HFFc6 (cell line): ENCODE measurements at regions not wholly inside any gene's neighbourhood (a gene's known extent, or its start where the extent isn't known, plus 50 kb on each side); places are given as distances from the start of the nearest gene placed in this dataset.

ENCODE experiments used
- DNase-seq: peaks from one replicate; pipeline ENCODE4 v3.0.0-alpha.2; 2018
- H3K27ac Mint-ChIP-seq: 2 replicates; pipeline ENCODE4 v1.8.0; 2020; ENCODE audit warnings: mild to moderate bottlenecking, mixed read lengths
- H3K27me3 Mint-ChIP-seq: 2 replicates; pipeline ENCODE4 v1.8.0; 2021; ENCODE audit warnings: mild to moderate bottlenecking, moderate library complexity, mixed read lengths; ENCODE audit not compliant: insufficient read depth
- H3K36me3 Mint-ChIP-seq: 2 replicates; pipeline ENCODE4 v1.8.0; 2021; ENCODE audit warnings: low read depth, mixed read lengths
- H3K4me1 Mint-ChIP-seq: 2 replicates; pipeline ENCODE4 v1.8.0; 2020; ENCODE audit warnings: low read depth, mixed read lengths
- H3K4me3 Mint-ChIP-seq: 2 replicates; pipeline ENCODE4 v1.8.0; 2020; ENCODE audit warnings: mild to moderate bottlenecking, moderate library complexity, mixed read lengths
- H3K9me3 Mint-ChIP-seq: 2 replicates; pipeline ENCODE4 v1.8.0; 2020; ENCODE audit warnings: mild to moderate bottlenecking, mixed read lengths
- TF ChIP-seq, protein P1 (sequence below): fragments of 200-600 bp; sonication (generic); IDR thresholded peaks from 2 replicates; pipeline ENCODE4 v1.5.0; 2021; ENCODE audit warnings: antibody characterized with exemption, mild to moderate bottlenecking

DNA sequence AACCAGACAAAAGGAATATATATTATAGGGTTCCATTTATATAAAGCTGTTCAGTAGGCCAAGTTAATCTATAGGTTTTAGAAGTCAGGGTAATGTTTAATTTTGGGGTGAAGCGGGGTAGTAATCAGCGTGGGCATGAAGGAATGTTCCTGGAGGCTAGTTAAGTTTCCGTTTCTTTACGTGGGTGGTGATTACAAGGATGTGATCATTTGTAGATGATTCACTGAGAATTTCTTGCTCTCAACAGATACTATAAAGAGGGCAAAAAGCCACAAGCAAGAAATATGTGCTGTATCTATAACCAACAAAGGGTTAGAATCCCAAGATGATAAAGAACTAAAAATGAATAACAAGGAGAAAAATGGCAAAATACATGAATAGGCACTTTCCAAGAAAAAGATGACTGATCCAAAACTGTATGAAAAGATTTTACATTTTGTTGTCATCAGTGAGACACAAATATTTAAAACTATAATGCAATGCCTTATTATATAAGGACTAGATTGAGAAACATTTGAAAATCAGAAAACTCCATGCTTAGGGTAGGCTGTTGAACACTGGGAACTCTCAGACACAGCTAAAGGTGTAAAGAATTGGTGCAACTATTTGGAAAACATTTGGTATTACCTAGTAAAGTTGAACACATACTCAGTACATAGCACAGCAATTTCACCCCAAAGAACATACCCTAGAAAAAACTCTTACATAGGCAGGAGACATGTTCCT is 224.3 kb upstream of the S1PR3 start:
- DNase-seq: peak; percentile 55
- Mint-ChIP-seq H3K27me3 (peaks cover 1% of the 10 kb centered on the region; the same call in 1 of the 2 replicates), H3K4me3 (peak overlapping the region; percentile 75), H3K27ac (peak overlapping the region; percentile 83), H3K4me1 (peaks cover 74% of the 10 kb centered on the region), H3K9me3 (no peaks in the 10 kb centered on the region), H3K36me3 (no peaks in the 10 kb centered on the region)
- TF ChIP-seq, protein P1, sequence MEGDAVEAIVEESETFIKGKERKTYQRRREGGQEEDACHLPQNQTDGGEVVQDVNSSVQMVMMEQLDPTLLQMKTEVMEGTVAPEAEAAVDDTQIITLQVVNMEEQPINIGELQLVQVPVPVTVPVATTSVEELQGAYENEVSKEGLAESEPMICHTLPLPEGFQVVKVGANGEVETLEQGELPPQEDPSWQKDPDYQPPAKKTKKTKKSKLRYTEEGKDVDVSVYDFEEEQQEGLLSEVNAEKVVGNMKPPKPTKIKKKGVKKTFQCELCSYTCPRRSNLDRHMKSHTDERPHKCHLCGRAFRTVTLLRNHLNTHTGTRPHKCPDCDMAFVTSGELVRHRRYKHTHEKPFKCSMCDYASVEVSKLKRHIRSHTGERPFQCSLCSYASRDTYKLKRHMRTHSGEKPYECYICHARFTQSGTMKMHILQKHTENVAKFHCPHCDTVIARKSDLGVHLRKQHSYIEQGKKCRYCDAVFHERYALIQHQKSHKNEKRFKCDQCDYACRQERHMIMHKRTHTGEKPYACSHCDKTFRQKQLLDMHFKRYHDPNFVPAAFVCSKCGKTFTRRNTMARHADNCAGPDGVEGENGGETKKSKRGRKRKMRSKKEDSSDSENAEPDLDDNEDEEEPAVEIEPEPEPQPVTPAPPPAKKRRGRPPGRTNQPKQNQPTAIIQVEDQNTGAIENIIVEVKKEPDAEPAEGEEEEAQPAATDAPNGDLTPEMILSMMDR: no peak

DNA sequence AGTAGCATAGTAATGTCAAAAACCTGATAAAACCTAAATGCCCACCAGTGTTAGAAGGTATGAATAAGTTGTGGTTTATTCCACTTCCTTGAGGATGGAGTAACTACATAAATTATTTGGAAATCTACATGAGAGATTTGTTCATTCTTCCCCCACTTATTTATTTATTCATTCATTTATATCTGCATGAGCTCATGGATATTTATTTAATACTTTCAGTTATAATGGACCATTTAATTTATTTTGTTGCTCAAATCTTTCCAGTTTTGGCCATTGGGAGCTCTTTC is 223.8 kb upstream of the S1PR3 start:
- H3K4me1 Mint-ChIP-seq: peaks cover 79% of the 10 kb centered on the region
- H3K36me3 Mint-ChIP-seq: no peaks in the 10 kb centered on the region
- H3K27ac Mint-ChIP-seq: peak overlapping the region; percentile 83
- DNase-seq: no peak
- TF ChIP-seq, protein P1: no peak
- peaks cover 1% of the 10 kb centered on the region; the same call in 1 of the 2 replicates for H3K27me3 Mint-ChIP-seq
- no peak overlapping the region for H3K4me3 Mint-ChIP-seq
- no peaks in the 10 kb centered on the region for H3K9me3 Mint-ChIP-seq

DNA sequence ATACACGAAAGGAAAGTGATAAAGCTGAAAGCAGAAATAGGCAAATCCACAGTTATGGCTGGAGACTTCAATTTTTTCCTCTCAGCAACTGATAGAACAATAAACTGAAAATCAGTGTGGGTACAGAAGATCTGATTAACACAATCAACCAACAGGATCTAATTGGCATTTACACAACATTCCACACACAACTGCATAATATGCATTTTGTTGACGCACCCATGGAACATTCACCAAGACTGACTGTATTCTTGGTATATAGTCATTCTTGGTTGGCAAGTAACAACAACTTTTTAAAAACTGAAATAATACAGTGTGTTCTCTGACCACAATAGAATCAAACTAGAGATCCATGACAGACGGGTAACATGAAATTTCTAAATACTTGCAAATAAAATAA is 218.7 kb upstream of the S1PR3 start:
- Mint-ChIP-seq H3K4me3 (peak overlapping the region; percentile 60; the same call in 1 of the 2 replicates), H3K36me3 (no peaks in the 10 kb centered on the region), H3K27ac (peak overlapping the region; percentile 78), H3K4me1 (peaks cover 83% of the 10 kb centered on the region), H3K27me3 (peaks cover 1% of the 10 kb centered on the region; the same call in 1 of the 2 replicates), H3K9me3 (0 out of 2 replicates have a peak, but pooled peaks cover 3% of the 10 kb centered on the region)
- DNase-seq: no peak
- TF ChIP-seq, protein P1: no peak

DNA sequence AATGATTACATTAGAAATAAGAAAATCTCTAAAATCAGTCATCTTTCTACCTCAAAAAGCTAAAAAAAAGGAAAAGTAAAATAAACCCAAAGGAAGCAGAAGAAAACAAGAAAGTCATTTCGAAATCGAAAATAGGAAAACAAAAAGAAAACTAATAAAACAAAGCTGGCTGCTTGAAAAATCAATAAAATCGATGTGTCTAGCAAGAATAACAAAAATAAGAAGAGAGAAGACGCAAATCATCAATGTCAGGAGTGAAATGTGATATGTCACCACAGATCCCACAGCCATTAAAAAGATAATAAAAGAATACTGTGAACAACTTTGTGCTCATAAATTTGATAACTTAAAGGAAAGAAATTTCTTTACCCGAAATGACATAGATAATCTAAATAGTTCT is 218.1 kb upstream of the S1PR3 start:
- no peak for DNase-seq
- Mint-ChIP-seq H3K4me3 (peak overlapping the region; percentile 60), H3K27me3 (peaks cover 1% of the 10 kb centered on the region; the same call in 1 of the 2 replicates), H3K9me3 (0 out of 2 replicates have a peak, but pooled peaks cover 3% of the 10 kb centered on the region), H3K4me1 (peaks cover 83% of the 10 kb centered on the region), H3K27ac (peak overlapping the region; percentile 78), H3K36me3 (no peaks in the 10 kb centered on the region)
- TF ChIP-seq, protein P1: no peak

DNA sequence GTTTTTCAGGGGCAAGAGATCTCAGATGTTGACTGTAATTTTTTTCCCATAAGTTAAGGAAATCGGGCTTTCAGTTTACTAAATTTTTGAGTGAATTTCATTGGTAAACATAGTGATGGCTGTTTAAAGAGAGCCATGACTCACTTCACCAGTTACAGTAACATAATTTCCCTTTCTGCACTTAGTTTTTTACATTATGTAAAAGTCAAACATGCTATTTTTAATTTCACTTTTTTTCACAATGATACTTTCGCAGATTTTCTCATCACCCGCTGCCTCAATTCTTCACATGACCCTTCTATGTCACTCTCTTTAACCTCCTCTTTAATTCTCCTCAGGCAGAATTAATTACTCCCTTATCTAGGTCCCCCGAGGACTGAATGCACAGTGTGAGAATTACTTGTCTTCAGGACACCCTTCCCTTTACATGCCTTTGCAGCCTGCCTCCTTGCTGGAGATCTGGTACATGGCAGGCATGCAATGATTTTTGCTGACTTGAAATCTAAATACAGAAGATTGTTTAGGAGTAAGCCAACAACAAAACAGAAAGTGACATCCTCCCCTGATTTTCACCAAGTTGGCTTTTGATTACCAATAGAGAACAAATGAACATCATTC is 217.5 kb upstream of the S1PR3 start:
- TF ChIP-seq, protein P1: peak; percentile 36; the same call in 1 of the 2 replicates
- Mint-ChIP-seq H3K4me1 (peaks cover 81% of the 10 kb centered on the region), H3K27me3 (peaks cover 1% of the 10 kb centered on the region; the same call in 1 of the 2 replicates), H3K27ac (peak overlapping the region; percentile 95), H3K36me3 (no peaks in the 10 kb centered on the region), H3K9me3 (0 out of 2 replicates have a peak, but pooled peaks cover 3% of the 10 kb centered on the region), H3K4me3 (peak overlapping the region; percentile 77)
- peak; percentile 22 for DNase-seq
